ENCODE measurements at regions not wholly inside any gene's neighbourhood (a gene's known extent, or its start where the extent isn't known, plus 50 kb on each side); places are given as distances from the start of the nearest gene placed in this dataset.

- TF ChIP-seq ZNF214 (tag by site-specific recombination; IDR thresholded peaks at IDR 0.05; ENCODE audit: borderline replicate concordance) (no peak), CTCF (tag by site-specific recombination; IDR thresholded peaks at IDR 0.05) (no peak), ZBTB26 (tag by site-specific recombination; optimal IDR thresholded peaks at IDR 0.05) (no peak), REST (tag by site-specific recombination; IDR thresholded peaks at IDR 0.05) (no peak), TCF7L2 (IDR thresholded peaks at IDR 0.05; ENCODE audit: borderline replicate concordance, low read depth, low read length) (no peak), SP2 (tag by site-specific recombination; IDR thresholded peaks at IDR 0.05) (no peak), ATF2 (tag by site-specific recombination; IDR thresholded peaks at IDR 0.05; ENCODE audit: low read depth) (no peak), ZNF423 (tag by site-specific recombination; IDR thresholded peaks at IDR 0.05) (no peak), ZEB2 (tag by site-specific recombination; IDR thresholded peaks at IDR 0.05) (no peak), ZNF19 (tag by site-specific recombination; IDR thresholded peaks at IDR 0.05; ENCODE audit: low read depth) (no peak), ZNF701 (tag by site-specific recombination; IDR thresholded peaks at IDR 0.05) (no peak), ZNF239 (tag by site-specific recombination; IDR thresholded peaks at IDR 0.05) (no peak)
These were observed 1272.1 kb downstream of the BRD1 start for GRCh38 chr22:48555606-48556005.
